ENCODE measurements at regions not wholly inside any gene's neighbourhood (a gene's known extent, or its start where the extent isn't known, plus 50 kb on each side); places are given as distances from the start of the nearest gene placed in this dataset.
"Not testable (repeated sequence)": the region's sequence is repeated elsewhere in the genome, so short reads cannot be mapped to it uniquely, and the experiment has no call there.

- H3K4me3 Mint-ChIP-seq = no peak overlapping the region
- no peaks in the 10 kb centered on the region for H3K36me3 Mint-ChIP-seq (ENCODE audit: low read depth)
- H3K27me3 Mint-ChIP-seq (ENCODE audit: low read depth) = no peaks in the 10 kb centered on the region
- ChIA-PET POLR2A (no interaction called here), CTCF (no interaction called here)
- H3K27ac Mint-ChIP-seq = no peak overlapping the region
- peaks cover 2% of the 10 kb centered on the region for H3K4me1 Mint-ChIP-seq (ENCODE audit: low read depth)
- no peaks in the 10 kb centered on the region for H3K9me3 Mint-ChIP-seq (ENCODE audit: insufficient read depth)
- no peak for DNase-seq
- ATAC-seq = no peak
Measured at GRCh38 chr1:209106237-209106741, 477.2 kb upstream of the CAMK1G start.

- ATAC-seq (no peak), DNase-seq (no peak)
- no peaks in the 10 kb centered on the region for H3K36me3 Mint-ChIP-seq (ENCODE audit: low read depth)
- H3K9me3 Mint-ChIP-seq (ENCODE audit: insufficient read depth) = no peaks in the 10 kb centered on the region
- H3K27ac Mint-ChIP-seq = no peak overlapping the region
- no peaks in the 10 kb centered on the region for H3K27me3 Mint-ChIP-seq (ENCODE audit: low read depth)
- ChIA-PET CTCF (no interaction called here), POLR2A (no interaction called here)
- no peak overlapping the region for H3K4me3 Mint-ChIP-seq
- peaks cover 2% of the 10 kb centered on the region for H3K4me1 Mint-ChIP-seq (ENCODE audit: low read depth)
Measured at GRCh38 chr1:209106861-209107260, 476.7 kb upstream of the CAMK1G start.

GRCh38 chr1:209107535-209107934 is 476.0 kb upstream of the CAMK1G start:
- no peaks in the 10 kb centered on the region for H3K36me3 Mint-ChIP-seq (ENCODE audit: low read depth)
- no peak overlapping the region for H3K27ac Mint-ChIP-seq
- no peaks in the 10 kb centered on the region for H3K27me3 Mint-ChIP-seq (ENCODE audit: low read depth)
- no peak overlapping the region for H3K4me3 Mint-ChIP-seq
- DNase-seq (no peak), ATAC-seq (no peak)
- H3K4me1 Mint-ChIP-seq (ENCODE audit: low read depth) = peaks cover 2% of the 10 kb centered on the region
- ChIA-PET CTCF (no interaction called here), POLR2A (no interaction called here)
- H3K9me3 Mint-ChIP-seq (ENCODE audit: insufficient read depth) = no peaks in the 10 kb centered on the region

GRCh38 chr1:209109001-209109785 is 474.3 kb upstream of the CAMK1G start:
- Mint-ChIP-seq H3K4me1 (ENCODE audit: low read depth) (peaks cover 2% of the 10 kb centered on the region), H3K27me3 (ENCODE audit: low read depth) (no peaks in the 10 kb centered on the region), H3K27ac (no peak overlapping the region), H3K36me3 (ENCODE audit: low read depth) (no peaks in the 10 kb centered on the region), H3K9me3 (ENCODE audit: insufficient read depth) (no peaks in the 10 kb centered on the region), H3K4me3 (no peak overlapping the region)
- no peak for DNase-seq
- ChIA-PET CTCF (no interaction called here), POLR2A (no interaction called here)
- ATAC-seq = no peak

GRCh38 chr1:209113521-209113920 is 470.0 kb upstream of the CAMK1G start:
- ChIA-PET POLR2A (no interaction called here), CTCF (no interaction called here)
- no peaks in the 10 kb centered on the region for H3K36me3 Mint-ChIP-seq (ENCODE audit: low read depth)
- no peak for DNase-seq
- no peak overlapping the region for H3K4me3 Mint-ChIP-seq
- H3K27me3 Mint-ChIP-seq (ENCODE audit: low read depth) = no peaks in the 10 kb centered on the region
- no peak overlapping the region for H3K27ac Mint-ChIP-seq
- H3K4me1 Mint-ChIP-seq (ENCODE audit: low read depth) = peaks cover 2% of the 10 kb centered on the region
- ATAC-seq = no peak
- H3K9me3 Mint-ChIP-seq (ENCODE audit: insufficient read depth) = no peaks in the 10 kb centered on the region

GRCh38 chr1:209116705-209117104 is 466.8 kb upstream of the CAMK1G start:
- Mint-ChIP-seq H3K4me3 (no peak overlapping the region), H3K27me3 (ENCODE audit: low read depth) (no peaks in the 10 kb centered on the region), H3K36me3 (ENCODE audit: low read depth) (no peaks in the 10 kb centered on the region), H3K27ac (no peak overlapping the region), H3K9me3 (ENCODE audit: insufficient read depth) (no peaks in the 10 kb centered on the region), H3K4me1 (ENCODE audit: low read depth) (no peaks in the 10 kb centered on the region)
- ChIA-PET POLR2A (no interaction called here), CTCF (no interaction called here)
- no peak for ATAC-seq
- DNase-seq = no peak

- H3K27me3 Mint-ChIP-seq (ENCODE audit: low read depth) = no peaks in the 10 kb centered on the region
Measured at GRCh38 chr1:209123601-209124000, 459.9 kb upstream of the CAMK1G start.

GRCh38 chr1:209129091-209129490 is 454.4 kb upstream of the CAMK1G start:
- H3K27ac Mint-ChIP-seq; ATAC-seq; DNase-seq; H3K9me3 Mint-ChIP-seq (ENCODE audit: insufficient read depth); H3K4me1 Mint-ChIP-seq (ENCODE audit: low read depth); H3K36me3 Mint-ChIP-seq (ENCODE audit: low read depth); H3K27me3 Mint-ChIP-seq (ENCODE audit: low read depth); CTCF ChIA-PET; H3K4me3 Mint-ChIP-seq; POLR2A ChIA-PET: not testable (repeated sequence)

More at GRCh38 chr1:209123601-209124000, 459.9 kb upstream of the CAMK1G start:
- Mint-ChIP-seq H3K4me3 (no peak overlapping the region), H3K27ac (no peak overlapping the region), H3K36me3 (ENCODE audit: low read depth) (no peaks in the 10 kb centered on the region), H3K4me1 (ENCODE audit: low read depth) (no peaks in the 10 kb centered on the region), H3K9me3 (ENCODE audit: insufficient read depth) (no peaks in the 10 kb centered on the region)
- DNase-seq (no peak), ATAC-seq (no peak)
- CTCF ChIA-PET = no interaction called here
- POLR2A ChIA-PET = no interaction called here

- no peaks in the 10 kb centered on the region for H3K4me1 Mint-ChIP-seq (ENCODE audit: low read depth)
- H3K27ac Mint-ChIP-seq = no peak overlapping the region
- no peaks in the 10 kb centered on the region for H3K27me3 Mint-ChIP-seq (ENCODE audit: low read depth)
- H3K9me3 Mint-ChIP-seq (ENCODE audit: insufficient read depth) = no peaks in the 10 kb centered on the region
- POLR2A ChIA-PET = no interaction called here
- DNase-seq = no peak
- CTCF ChIA-PET = no interaction called here
- no peaks in the 10 kb centered on the region for H3K36me3 Mint-ChIP-seq (ENCODE audit: low read depth)
- no peak for ATAC-seq
- no peak overlapping the region for H3K4me3 Mint-ChIP-seq
Measured at GRCh38 chr1:209130886-209131285, 452.6 kb upstream of the CAMK1G start.

- Mint-ChIP-seq H3K4me1 (ENCODE audit: low read depth) (no peaks in the 10 kb centered on the region), H3K27ac (no peak overlapping the region), H3K9me3 (ENCODE audit: insufficient read depth) (no peaks in the 10 kb centered on the region), H3K27me3 (ENCODE audit: low read depth) (no peaks in the 10 kb centered on the region), H3K36me3 (ENCODE audit: low read depth) (no peaks in the 10 kb centered on the region), H3K4me3 (no peak overlapping the region)
- no peak for ATAC-seq
- ChIA-PET POLR2A (no interaction called here), CTCF (no interaction called here)
- no peak for DNase-seq
Measured at GRCh38 chr1:209132736-209133467, 450.6 kb upstream of the CAMK1G start.

GRCh38 chr1:209134001-209134400 is 449.5 kb upstream of the CAMK1G start:
- no peaks in the 10 kb centered on the region for H3K36me3 Mint-ChIP-seq (ENCODE audit: low read depth)
- no peaks in the 10 kb centered on the region for H3K27me3 Mint-ChIP-seq (ENCODE audit: low read depth)
- CTCF ChIA-PET = no interaction called here
- no peaks in the 10 kb centered on the region for H3K9me3 Mint-ChIP-seq (ENCODE audit: insufficient read depth)
- DNase-seq = no peak
- no peak overlapping the region for H3K27ac Mint-ChIP-seq
- no peak for ATAC-seq
- no peak overlapping the region for H3K4me3 Mint-ChIP-seq
- POLR2A ChIA-PET = no interaction called here
- no peaks in the 10 kb centered on the region for H3K4me1 Mint-ChIP-seq (ENCODE audit: low read depth)

- DNase-seq (no peak), ATAC-seq (no peak)
- H3K4me3 Mint-ChIP-seq = no peak overlapping the region
- no peaks in the 10 kb centered on the region for H3K36me3 Mint-ChIP-seq (ENCODE audit: low read depth)
- H3K27ac Mint-ChIP-seq = no peak overlapping the region
- H3K9me3 Mint-ChIP-seq (ENCODE audit: insufficient read depth) = no peaks in the 10 kb centered on the region
- no peaks in the 10 kb centered on the region for H3K27me3 Mint-ChIP-seq (ENCODE audit: low read depth)
- H3K4me1 Mint-ChIP-seq (ENCODE audit: low read depth) = no peaks in the 10 kb centered on the region
- POLR2A ChIA-PET = no interaction called here
- CTCF ChIA-PET = no interaction called here
Measured at GRCh38 chr1:209143916-209144315, 439.6 kb upstream of the CAMK1G start.
